Thyroid gland (tissue), 4 donors: ENCODE measurements at regions not wholly inside any gene's neighbourhood (a gene's known extent, or its start where the extent isn't known, plus 50 kb on each side); places are given as distances from the start of the nearest gene placed in this dataset.

Source experiments
- CTCF ChIP-seq, 6 experiments: fragments of 200-600 bp in 3 of 6; fragments of 450-650 bp in 3 of 6; sonication (generic) in 3 of 6; IDR thresholded peaks; one replicate each; pipeline ENCODE4 v1.5.1; 2016 to 2019; ENCODE audit warnings: antibody characterized with exemption in 6 of 6, mild to moderate bottlenecking in 2 of 6, inconsistent platforms in 1 of 6, moderate library complexity in 1 of 6
- POLR2A ChIP-seq, 2 donors: fragments of 450-650 bp; IDR thresholded peaks; one replicate each; pipeline ENCODE4 v1.6.1; 2017; ENCODE audit warnings: antibody characterized with exemption in 2 of 2, mild to moderate bottlenecking in 2 of 2, moderate library complexity in 1 of 2

- TF ChIP-seq CTCF (IDR thresholded peaks at IDR 0.05) (no peak), POLR2A (IDR thresholded peaks at IDR 0.05) (no peak)
Observed at GRCh38 chr15:25985165-25985564, 122.0 kb upstream of the ATP10A start.
